ENCODE measurements at regions not wholly inside any gene's neighbourhood (a gene's known extent, or its start where the extent isn't known, plus 50 kb on each side); places are given as distances from the start of the nearest gene placed in this dataset.

DNA sequence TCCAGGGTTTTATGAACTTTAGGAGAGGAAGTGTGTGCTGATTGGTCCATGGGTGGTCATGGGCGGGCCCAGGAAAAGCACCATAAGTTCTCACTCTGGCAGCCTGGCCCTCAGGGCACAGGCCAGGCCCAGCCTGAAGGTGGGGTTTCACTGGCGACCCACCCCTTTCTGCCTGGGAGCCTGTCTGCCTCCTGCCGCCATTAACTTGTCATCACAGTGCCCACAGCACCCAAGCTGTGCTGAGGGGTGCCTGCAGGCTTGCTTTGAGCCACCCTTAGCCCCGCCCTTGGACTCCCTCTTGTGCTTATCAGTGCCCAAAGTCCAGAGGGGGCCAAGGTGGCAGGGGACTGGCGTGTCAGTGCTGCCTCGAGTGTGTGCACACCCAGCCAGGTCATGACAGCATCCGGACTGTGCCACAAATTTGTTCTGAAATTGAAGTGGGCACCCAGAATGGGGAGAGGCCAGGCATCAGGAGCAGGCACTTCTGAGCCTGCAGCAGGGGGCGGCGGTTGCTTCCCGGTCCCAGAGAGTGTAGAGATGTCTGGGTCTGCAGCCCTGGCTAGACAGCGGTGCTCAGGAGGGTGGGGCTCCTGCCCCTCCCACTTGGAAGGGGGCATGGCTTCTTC lies 455.6 kb downstream of the TMA16 start:
- TF ChIP-seq, protein P1, sequence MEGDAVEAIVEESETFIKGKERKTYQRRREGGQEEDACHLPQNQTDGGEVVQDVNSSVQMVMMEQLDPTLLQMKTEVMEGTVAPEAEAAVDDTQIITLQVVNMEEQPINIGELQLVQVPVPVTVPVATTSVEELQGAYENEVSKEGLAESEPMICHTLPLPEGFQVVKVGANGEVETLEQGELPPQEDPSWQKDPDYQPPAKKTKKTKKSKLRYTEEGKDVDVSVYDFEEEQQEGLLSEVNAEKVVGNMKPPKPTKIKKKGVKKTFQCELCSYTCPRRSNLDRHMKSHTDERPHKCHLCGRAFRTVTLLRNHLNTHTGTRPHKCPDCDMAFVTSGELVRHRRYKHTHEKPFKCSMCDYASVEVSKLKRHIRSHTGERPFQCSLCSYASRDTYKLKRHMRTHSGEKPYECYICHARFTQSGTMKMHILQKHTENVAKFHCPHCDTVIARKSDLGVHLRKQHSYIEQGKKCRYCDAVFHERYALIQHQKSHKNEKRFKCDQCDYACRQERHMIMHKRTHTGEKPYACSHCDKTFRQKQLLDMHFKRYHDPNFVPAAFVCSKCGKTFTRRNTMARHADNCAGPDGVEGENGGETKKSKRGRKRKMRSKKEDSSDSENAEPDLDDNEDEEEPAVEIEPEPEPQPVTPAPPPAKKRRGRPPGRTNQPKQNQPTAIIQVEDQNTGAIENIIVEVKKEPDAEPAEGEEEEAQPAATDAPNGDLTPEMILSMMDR (conservative IDR thresholded peaks at IDR 0.05; ENCODE audit: low read depth, low read length), result no peak
- DNase-seq (ENCODE audit: low read depth), result no peak
- no peak overlapping the region for H3K4me3 ChIP-seq (ENCODE audit: low read depth, low read length)

DNA sequence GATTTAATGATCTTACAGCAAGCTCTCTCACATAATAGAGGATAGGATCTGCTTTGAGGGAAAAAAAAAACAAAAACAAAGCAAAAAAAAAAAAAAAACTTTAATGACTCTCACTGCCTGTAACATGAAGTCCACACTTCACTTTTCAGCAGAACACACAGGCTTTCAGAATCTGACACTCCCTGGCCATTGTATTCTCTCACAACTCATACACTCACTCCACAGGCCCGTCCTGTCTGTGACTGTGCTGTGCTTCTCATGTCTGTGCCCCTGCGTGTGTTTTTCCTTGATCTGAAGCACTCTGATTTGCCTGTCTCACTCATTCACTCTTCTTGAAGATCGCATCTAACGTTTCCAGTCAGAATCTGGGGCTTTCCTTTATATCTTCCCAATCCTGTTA lies 460.8 kb downstream of the TMA16 start:
- TF ChIP-seq, protein P1 (conservative IDR thresholded peaks at IDR 0.05; ENCODE audit: low read depth, low read length), result no peak
- H3K4me3 ChIP-seq (ENCODE audit: low read depth, low read length), result no peak overlapping the region
- DNase-seq (ENCODE audit: low read depth), result no peak

DNA sequence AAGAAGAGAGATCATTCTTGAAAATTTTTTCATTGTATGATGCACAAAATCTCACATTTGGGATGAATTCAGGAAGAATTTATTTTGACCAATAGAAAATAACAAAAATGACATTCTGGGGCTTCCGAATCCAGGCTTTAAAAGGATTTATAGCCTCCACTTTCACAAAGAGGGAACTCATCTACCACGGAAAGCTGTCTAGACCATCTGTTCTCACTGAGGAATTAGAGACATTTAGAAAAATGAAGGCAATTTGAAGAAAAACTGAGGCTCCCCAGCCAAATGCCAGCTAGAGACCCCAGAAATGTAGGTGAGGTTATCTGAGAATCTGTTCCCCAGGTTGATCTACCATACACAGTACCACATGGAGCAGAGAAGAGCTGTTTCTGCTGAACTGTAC lies 464.3 kb downstream of the TMA16 start:
- no peak for DNase-seq (ENCODE audit: low read depth)
- TF ChIP-seq, protein P1 (conservative IDR thresholded peaks at IDR 0.05; ENCODE audit: low read depth, low read length), result no peak
- no peak overlapping the region for H3K4me3 ChIP-seq (ENCODE audit: low read depth, low read length)

DNA sequence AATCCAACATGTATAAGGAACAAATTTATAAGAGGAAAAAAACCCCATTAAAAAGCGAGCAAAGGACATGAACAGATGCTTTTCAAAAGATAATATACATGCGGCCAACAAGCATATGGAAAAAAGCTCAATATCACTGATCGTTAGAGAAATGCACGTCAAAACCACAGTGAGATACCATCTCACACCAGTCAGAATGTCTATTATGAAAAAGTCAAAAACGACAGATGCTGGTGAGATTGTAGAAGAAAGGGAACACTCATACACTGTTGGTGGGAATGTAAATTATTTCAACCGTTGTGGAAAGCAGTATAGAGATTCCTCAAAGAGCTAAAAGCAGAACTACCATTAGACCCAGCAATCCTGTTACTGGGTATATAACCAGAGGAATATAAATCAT lies 465.4 kb downstream of the TMA16 start:
- no peak for DNase-seq (ENCODE audit: low read depth)
- H3K4me3 ChIP-seq (ENCODE audit: low read depth, low read length), result no peak overlapping the region
- TF ChIP-seq, protein P1 (conservative IDR thresholded peaks at IDR 0.05; ENCODE audit: low read depth, low read length), result no peak

DNA sequence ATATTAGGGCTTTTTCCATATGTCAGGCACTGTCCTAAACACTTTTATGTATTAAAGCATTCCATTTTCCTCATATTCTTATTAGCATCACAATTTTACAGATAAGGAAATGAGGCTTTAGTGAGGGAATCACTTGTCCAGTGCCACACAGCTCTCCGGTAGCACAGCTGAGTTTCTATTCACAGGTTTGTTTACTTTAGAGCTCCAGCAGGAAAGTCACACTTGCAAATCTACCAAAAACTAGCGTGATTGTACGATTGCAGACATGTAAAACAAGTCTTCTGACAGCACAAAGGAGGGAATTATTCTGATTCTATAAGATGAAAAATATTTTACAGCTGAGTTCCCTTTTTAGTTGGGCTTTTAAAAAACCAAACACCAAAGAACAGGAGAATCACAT lies 472.1 kb downstream of the TMA16 start:
- TF ChIP-seq, protein P1 (conservative IDR thresholded peaks at IDR 0.05; ENCODE audit: low read depth, low read length), result no peak
- no peak for DNase-seq (ENCODE audit: low read depth)
- no peak overlapping the region for H3K4me3 ChIP-seq (ENCODE audit: low read depth, low read length)

DNA sequence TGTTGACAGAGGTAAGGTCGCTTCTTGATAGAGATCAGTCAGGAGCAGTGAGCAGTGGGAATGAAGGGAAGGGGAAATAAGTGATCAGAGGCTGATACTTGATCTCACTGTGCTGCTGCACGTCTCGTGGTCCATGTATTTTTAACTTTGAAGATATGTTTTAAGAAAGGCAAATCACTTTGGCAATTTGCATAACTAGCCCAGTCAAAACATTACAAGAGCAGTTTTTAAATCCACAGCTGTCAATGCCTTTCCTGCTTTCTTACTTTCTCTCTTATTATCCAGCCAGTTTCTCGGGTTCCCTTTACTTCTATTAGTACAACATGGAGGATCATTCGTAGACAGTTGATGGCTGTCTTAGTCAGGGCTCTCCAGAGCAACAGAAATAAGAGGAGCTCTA lies 472.8 kb downstream of the TMA16 start:
- no peak overlapping the region for H3K4me3 ChIP-seq (ENCODE audit: low read depth, low read length)
- DNase-seq (ENCODE audit: low read depth), result no peak
- TF ChIP-seq, protein P1 (conservative IDR thresholded peaks at IDR 0.05; ENCODE audit: low read depth, low read length), result no peak

DNA sequence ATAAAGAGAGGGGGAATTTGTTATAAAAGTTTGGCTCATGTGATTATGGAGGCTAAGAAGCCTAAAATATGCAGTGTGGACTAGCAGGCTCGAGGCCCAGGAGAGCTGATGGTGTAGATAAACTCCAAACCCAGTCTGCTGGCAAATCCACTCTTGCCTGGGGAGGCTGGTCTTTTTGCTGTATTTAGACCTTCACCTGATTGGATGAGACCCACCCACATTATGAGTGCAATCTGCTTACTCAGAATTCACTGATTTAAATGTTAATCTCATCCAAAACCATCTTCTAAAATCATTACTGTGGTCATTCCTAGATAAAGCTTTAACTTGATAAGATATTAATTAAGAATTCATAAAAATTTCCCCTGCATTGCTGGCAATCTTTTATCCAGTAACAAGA lies 473.2 kb downstream of the TMA16 start:
- no peak overlapping the region for H3K4me3 ChIP-seq (ENCODE audit: low read depth, low read length)
- TF ChIP-seq, protein P1 (conservative IDR thresholded peaks at IDR 0.05; ENCODE audit: low read depth, low read length), result no peak
- no peak for DNase-seq (ENCODE audit: low read depth)
